ENCODE measurements at regions not wholly inside any gene's neighbourhood (a gene's known extent, or its start where the extent isn't known, plus 50 kb on each side); places are given as distances from the start of the nearest gene placed in this dataset.

GRCh38 chr3:87052499-87053260 is 61.7 kb upstream of the VGLL3 start (continued):
- TF ChIP-seq ZEB2 (tag by site-specific recombination; IDR thresholded peaks at IDR 0.05) = no peak
- TF ChIP-seq ZNF518A (tag by site-specific recombination; conservative IDR thresholded peaks at IDR 0.05; ENCODE audit: low read depth) = peak; percentile 82
- TF ChIP-seq YY2 (tag by site-specific recombination; IDR thresholded peaks at IDR 0.05) = no peak
- TF ChIP-seq ZNF133 (tag by site-specific recombination; IDR thresholded peaks at IDR 0.05) = no peak
- TF ChIP-seq ZNF239 (tag by site-specific recombination; IDR thresholded peaks at IDR 0.05) = no peak
- TF ChIP-seq ZNF121 (tag by site-specific recombination; IDR thresholded peaks at IDR 0.05) = no peak
- TF ChIP-seq ZNF10 (tag by site-specific recombination; IDR thresholded peaks at IDR 0.05) = no peak
- no peak for TF ChIP-seq ZNF513 (tag by site-specific recombination; IDR thresholded peaks at IDR 0.05)
- no peak for TF ChIP-seq KLF9 (tag by site-specific recombination; IDR thresholded peaks at IDR 0.05; ENCODE audit: low read depth)
- no peak for TF ChIP-seq ZBTB49 (tag by site-specific recombination; IDR thresholded peaks at IDR 0.05; ENCODE audit: low read depth)
- no peak for TF ChIP-seq ZNF585B (tag by site-specific recombination; IDR thresholded peaks at IDR 0.05)
- peak; percentile 14 for TF ChIP-seq ZNF529 (tag by site-specific recombination; IDR thresholded peaks at IDR 0.05; ENCODE audit: insufficient replicate concordance)
- no peak for TF ChIP-seq CTCF (tag by site-specific recombination; IDR thresholded peaks at IDR 0.05)
- TF ChIP-seq ZBTB8A (tag by site-specific recombination; IDR thresholded peaks at IDR 0.05) = peak; percentile 53
- no peak for TF ChIP-seq ZBTB44 (tag by site-specific recombination; IDR thresholded peaks at IDR 0.05)
- TF ChIP-seq BCL11A (tag by site-specific recombination; IDR thresholded peaks at IDR 0.05; ENCODE audit: low read depth) = no peak
- no peak for TF ChIP-seq ZNF202 (tag by site-specific recombination; IDR thresholded peaks at IDR 0.05; ENCODE audit: borderline replicate concordance)
- TF ChIP-seq ZNF140 (tag by site-specific recombination; IDR thresholded peaks at IDR 0.05) = peak; percentile 30; the same call in 1 of the 2 replicates
- no peak for TF ChIP-seq ZNF837 (tag by site-specific recombination; IDR thresholded peaks at IDR 0.05)
- TF ChIP-seq ZNF404 (tag by site-specific recombination; IDR thresholded peaks at IDR 0.05) = 0 out of 2 replicates have a peak, but pooled peaks have one; percentile 23
- no peak for TF ChIP-seq ZNF785 (tag by site-specific recombination; IDR thresholded peaks at IDR 0.05)
- TF ChIP-seq ZNF324 (tag by site-specific recombination; IDR thresholded peaks at IDR 0.05) = no peak
- TF ChIP-seq ZNF169 (tag by site-specific recombination; IDR thresholded peaks at IDR 0.05) = no peak
- no peak for TF ChIP-seq ZFP69B (tag by site-specific recombination; IDR thresholded peaks at IDR 0.05)
- no peak for TF ChIP-seq ZNF174 (tag by site-specific recombination; IDR thresholded peaks at IDR 0.05)
- TF ChIP-seq ZNF670 (tag by site-specific recombination; IDR thresholded peaks at IDR 0.05; ENCODE audit: low read depth) = no peak
- no peak for TF ChIP-seq ZNF112 (tag by site-specific recombination; IDR thresholded peaks at IDR 0.05)
- TF ChIP-seq ZNF544 (tag by site-specific recombination; IDR thresholded peaks at IDR 0.05) = no peak
- TF ChIP-seq ZNF677 (tag by site-specific recombination; IDR thresholded peaks at IDR 0.05) = no peak
